ENCODE measurements at regions not wholly inside any gene's neighbourhood (a gene's known extent, or its start where the extent isn't known, plus 50 kb on each side); places are given as distances from the start of the nearest gene placed in this dataset.

- TF ChIP-seq CTCF (IDR thresholded peaks at IDR 0.05; ENCODE audit: insufficient read depth, low read depth, low read length) (no peak), EZH2 (IDR thresholded peaks at IDR 0.05; ENCODE audit: insufficient read depth, low read length) (no peak)
These were observed 346.5 kb upstream of the FMR1 start for GRCh38 chrX:147565237-147565636.
